Esophagus muscularis mucosa (tissue), 4 donors: ENCODE measurements at regions not wholly inside any gene's neighbourhood (a gene's known extent, or its start where the extent isn't known, plus 50 kb on each side); places are given as distances from the start of the nearest gene placed in this dataset.

Experiments
- DNase-seq: peaks from one replicate; pipeline ENCODE4 v3.0.0-alpha.2; 2017; ENCODE audit errors: extremely low spot score
- H3K27ac ChIP-seq, 4 donors: fragments of 200-600 bp; sonication (generic); replicated peaks in 1 of 4; 1 replicate in 3 of 4; 2 replicates in 1 of 4; pipeline ENCODE4 v1.5.1; 2016 to 2019; ENCODE audit warnings: mild to moderate bottlenecking in 1 of 4
- H3K27me3 ChIP-seq, 4 donors: fragments of 200-600 bp; sonication (generic); one replicate each; pipeline versions ENCODE4 v1.5.1 to v1.6.0; 2016 to 2019
- H3K36me3 ChIP-seq, 4 donors: fragments of 200-600 bp; sonication (generic); one replicate each; pipeline ENCODE4 v1.5.1; 2016 to 2019
- H3K4me1 ChIP-seq, 4 donors: fragments of 200-600 bp; sonication (generic); one replicate each; pipeline ENCODE4 v1.5.1; 2016 to 2019
- H3K4me3 ChIP-seq, 4 donors: fragments of 200-600 bp; sonication (generic); 1 replicate in 2 of 4; 2 replicates in 2 of 4; pipeline ENCODE4 v1.5.1; 2016 to 2019; ENCODE audit warnings: mild to moderate bottlenecking in 4 of 4, moderate library complexity in 1 of 4
- H3K9me3 ChIP-seq, 4 donors: fragments of 200-600 bp; sonication (generic); 1 replicate in 3 of 4; 2 replicates in 1 of 4; pipeline ENCODE4 v1.5.1; 2016 to 2019
- CTCF ChIP-seq, 3 experiments: fragments of 200-600 bp in 2 of 3; fragments of 450-650 bp in 1 of 3; sonication (generic) in 2 of 3; IDR thresholded peaks; one replicate each; pipeline ENCODE4 v1.5.1; 2017 to 2019; ENCODE audit warnings: antibody characterized with exemption in 3 of 3, mild to moderate bottlenecking in 2 of 3, moderate library complexity in 1 of 3
- EP300 ChIP-seq: sonication (generic); formaldehyde crosslinking; IDR thresholded peaks from one replicate; pipeline ENCODE4 v1.6.1; 2017; ENCODE audit warnings: antibody characterized with exemption
- POLR2A ChIP-seq: fragments of 450-650 bp; IDR thresholded peaks from one replicate; pipeline ENCODE4 v1.6.1; 2017; ENCODE audit warnings: antibody characterized with exemption, moderate library complexity, mild to moderate bottlenecking, low read depth
- POLR2AphosphoS5 ChIP-seq, 2 donors: sonication (generic); formaldehyde crosslinking; IDR thresholded peaks; one replicate each; pipeline ENCODE4 v1.6.1; 2017; ENCODE audit warnings: antibody characterized with exemption in 2 of 2
- WGBS: methylation state at CpG from one replicate; pipeline ENCODE4 v1.1.5; 2018; 5-methylcytosine and 5-hydroxymethylcytosine counted together
- intact Hi-C: fragments of 100-400 bp; cut with DNase I; formaldehyde crosslinking; loops from one replicate; pipeline ENCODE4 v1.15.1; 2023

GRCh38 chr17:79180358-79181005, 105.9 kb downstream of the ENGASE start:
- no peak for DNase-seq

GRCh38 chr17:79179334-79179733, 104.7 kb downstream of the ENGASE start:
- H3K4me3 ChIP-seq = no peak overlapping the region
- no peaks in the 10 kb centered on the region for H3K36me3 ChIP-seq
- peaks cover 0 to 58% (median 0%) of the 10 kb centered on the region in 4 donors for H3K27me3 ChIP-seq
- intact Hi-C loops = no loop called here
- TF ChIP-seq POLR2AphosphoS5 (IDR thresholded peaks at IDR 0.05) = no peak
- no peak for TF ChIP-seq EP300
- TF ChIP-seq CTCF (IDR thresholded peaks at IDR 0.05) = no peak
- TF ChIP-seq POLR2A = no peak
- no peak for DNase-seq
- 94% methylated on average over 12 of the region's 16 CpGs for WGBS
- no peak overlapping the region for H3K27ac ChIP-seq
- H3K9me3 ChIP-seq = no peaks in the 10 kb centered on the region
- H3K4me1 ChIP-seq = peaks cover 0 to 20% (median 14%) of the 10 kb centered on the region in 4 donors

More at GRCh38 chr17:79180358-79181005, 105.9 kb downstream of the ENGASE start:
- no peaks in the 10 kb centered on the region for H3K9me3 ChIP-seq
- intact Hi-C loops = no loop called here
- H3K27ac ChIP-seq = no peak overlapping the region
- H3K4me1 ChIP-seq = peaks cover 0 to 30% (median 14%) of the 10 kb centered on the region in 4 donors
- H3K27me3 ChIP-seq = peaks cover 0 to 70% (median 0%) of the 10 kb centered on the region in 4 donors
- WGBS = 80% methylated on average over 20 of the region's 20 CpGs
- H3K4me3 ChIP-seq = no peak overlapping the region
- TF ChIP-seq EP300 (no peak), POLR2A (no peak), POLR2AphosphoS5 (IDR thresholded peaks at IDR 0.05) (no peak), CTCF (IDR thresholded peaks at IDR 0.05) (no peak)
- H3K36me3 ChIP-seq = no peaks in the 10 kb centered on the region

GRCh38 chr17:79177877-79178276, 103.3 kb downstream of the ENGASE start:
- peaks cover 0 to 6% (median 2%) of the 10 kb centered on the region in 4 donors for H3K4me1 ChIP-seq
- H3K27ac ChIP-seq = no peak overlapping the region
- H3K36me3 ChIP-seq = no peaks in the 10 kb centered on the region
- no peak overlapping the region for H3K4me3 ChIP-seq
- DNase-seq = no peak
- TF ChIP-seq EP300 = no peak
- TF ChIP-seq POLR2AphosphoS5 (IDR thresholded peaks at IDR 0.05) = no peak
- TF ChIP-seq POLR2A = no peak
- no peak for TF ChIP-seq CTCF (IDR thresholded peaks at IDR 0.05)
- H3K9me3 ChIP-seq = no peaks in the 10 kb centered on the region
- 79% methylated on average over 20 of the region's 20 CpGs for WGBS
- peaks cover 0 to 44% (median 0%) of the 10 kb centered on the region in 4 donors for H3K27me3 ChIP-seq
- intact Hi-C loops = no loop called here

- TF ChIP-seq POLR2AphosphoS5 (IDR thresholded peaks at IDR 0.05) (no peak), EP300 (no peak), POLR2A (no peak), CTCF (IDR thresholded peaks at IDR 0.05) (no peak)
- WGBS = 68% methylated on average over 19 of the region's 21 CpGs
- H3K27me3 ChIP-seq = peaks cover 0 to 35% (median 0%) of the 10 kb centered on the region in 4 donors
- H3K4me1 ChIP-seq = no peaks in the 10 kb centered on the region
- H3K27ac ChIP-seq = no peak overlapping the region
- H3K36me3 ChIP-seq = no peaks in the 10 kb centered on the region
- DNase-seq = no peak
- intact Hi-C loops = no loop called here
- H3K4me3 ChIP-seq = no peak overlapping the region
- no peaks in the 10 kb centered on the region for H3K9me3 ChIP-seq
Measured at GRCh38 chr17:79176792-79177601, 102.4 kb downstream of the ENGASE start.
